OCI-LY7 (cell line): ENCODE measurements at regions not wholly inside any gene's neighbourhood (a gene's known extent, or its start where the extent isn't known, plus 50 kb on each side); places are given as distances from the start of the nearest gene placed in this dataset.

Source experiments
- BruUV-seq: library from RNA; stranded (reverse); fragments of 400-500 nt; replicated peaks from 2 replicates; lab custom pipeline; 2021; lab: Mats Ljungman, UMichigan
- CTCF ChIA-PET: fragments of 300-600 bp; sonication (Branson Sonifier 250); formaldehyde crosslinking; loops from one replicate; lab custom pipeline; 2022; ENCODE audit warnings: antibody characterized with exemption; ENCODE audit not compliant: unreplicated experiment; lab: Charles Lee
- POLR2A ChIA-PET: fragments of 300-600 bp; sonication (Branson Sonifier 250); formaldehyde crosslinking; loops from one replicate; lab custom pipeline; 2022; ENCODE audit warnings: antibody characterized with exemption; lab: Charles Lee
- DNase-seq: peaks from one replicate; pipeline ENCODE4 v3.0.0-alpha.2; 2015; ENCODE audit warnings: low spot score
- H2AFZ ChIP-seq: fragments of 200-600 bp; sonication (generic), shearing (Covaris generic); 2 replicates; pipeline ENCODE4 v1.6.1; 2014; ENCODE audit warnings: mild to moderate bottlenecking, antibody characterized with exemption, low read length, moderate library complexity
- H3K27ac ChIP-seq: fragments of 200-600 bp; sonication (generic); 2 replicates; pipeline ENCODE4 v1.5.1; 2014; ENCODE audit warnings: mixed run types, low read depth, mild to moderate bottlenecking, moderate library complexity, low read length, inconsistent platforms; ENCODE audit not compliant: poor library complexity, severe bottlenecking
- H3K36me3 ChIP-seq: fragments of 200-600 bp; sonication (generic); 2 replicates; pipeline ENCODE4 v1.6.1; 2014; ENCODE audit warnings: mild to moderate bottlenecking, antibody characterized with exemption, low read length, moderate library complexity, mixed read lengths; ENCODE audit not compliant: insufficient read depth
- H3K4me1 ChIP-seq: fragments of 200-600 bp; sonication (generic); 2 replicates; pipeline ENCODE4 v1.5.1; 2014; ENCODE audit warnings: mild to moderate bottlenecking, low read length; ENCODE audit not compliant: insufficient read depth, poor library complexity, severe bottlenecking
- H3K4me2 ChIP-seq: fragments of 200-600 bp; sonication (generic); 2 replicates; pipeline ENCODE4 v1.6.1; 2014; ENCODE audit warnings: mild to moderate bottlenecking, low read length
- H3K4me3 ChIP-seq: fragments of 200-600 bp; sonication (generic); 2 replicates; pipeline ENCODE4 v1.5.1; 2014; ENCODE audit warnings: mild to moderate bottlenecking, low read depth, low read length; ENCODE audit not compliant: poor library complexity, severe bottlenecking
- H3K79me2 ChIP-seq: fragments of 200-600 bp; sonication (generic); 2 replicates; pipeline ENCODE4 v1.6.1; 2016; ENCODE audit warnings: low read depth, mild to moderate bottlenecking, low read length, moderate library complexity, mixed read lengths; ENCODE audit not compliant: insufficient read depth
- H3K9me2 ChIP-seq: fragments of 200-600 bp; sonication (generic); 2 replicates; pipeline ENCODE4 v1.6.1; 2016; ENCODE audit warnings: mild to moderate bottlenecking, low read length, mixed read lengths; ENCODE audit not compliant: insufficient read depth
- H3K9me3 ChIP-seq: fragments of 200-600 bp; sonication (generic); 2 replicates; pipeline ENCODE4 v1.6.1; 2014; ENCODE audit warnings: mild to moderate bottlenecking, mixed run types, low read length, mixed read lengths
- H4K20me1 ChIP-seq: fragments of 200-600 bp; sonication (generic); 2 replicates; pipeline ENCODE4 v1.6.1; 2014; ENCODE audit warnings: mild to moderate bottlenecking, antibody characterized with exemption, low read length, moderate library complexity, mixed read lengths; ENCODE audit not compliant: insufficient read depth
- CTCF ChIP-seq: fragments of 200-600 bp; sonication (generic); conservative IDR thresholded peaks from 2 replicates; pipeline ENCODE4 v1.5.1; 2014; ENCODE audit warnings: mild to moderate bottlenecking, antibody characterized with exemption, low read length, moderate library complexity, mixed read lengths
- EZH2phosphoT487 ChIP-seq: fragments of 200-600 bp; sonication (generic); IDR thresholded peaks from 2 replicates; pipeline ENCODE4 v1.6.1; 2018; ENCODE audit warnings: low read depth, borderline replicate concordance, mild to moderate bottlenecking, mixed run types, antibody characterized with exemption, low read length, moderate library complexity, mixed read lengths
- intact Hi-C: fragments of 100-400 bp; cut with micrococcal nuclease; formaldehyde crosslinking; loops from one replicate; pipeline ENCODE4 v1.10.0; 2022; ENCODE audit not compliant: unreplicated experiment

GRCh38 chr10:28783087-28783486 is 105.8 kb downstream of the BAMBI start:
- intact Hi-C loops = no loop called here
- no peak for TF ChIP-seq CTCF
- TF ChIP-seq EZH2phosphoT487 = no peak
- Histone ChIP-seq H2AFZ (no peak overlapping the region), H3K4me2 (no peak overlapping the region), H3K9me3 (no peaks in the 10 kb centered on the region), H3K27ac (no peak overlapping the region), H3K4me1 (no peaks in the 10 kb centered on the region), H4K20me1 (no peaks in the 10 kb centered on the region), H3K79me2 (no peaks in the 10 kb centered on the region), H3K9me2 (no peaks in the 10 kb centered on the region), H3K36me3 (no peaks in the 10 kb centered on the region), H3K4me3 (no peak overlapping the region)
- DNase-seq = no peak
- ChIA-PET CTCF (no interaction called here), POLR2A (interaction anchor here (0.7 kb wide), 1 partner anchor 23 kb away, joined by 4 read pairs; no protein-coding TSS in a partner anchor)
- BruUV-seq = no TSS peak

- no peak for TF ChIP-seq CTCF
- no peak overlapping the region for H3K4me3 ChIP-seq
- no peak overlapping the region for H3K4me2 ChIP-seq
- H2AFZ ChIP-seq = no peak overlapping the region
- POLR2A ChIA-PET = no interaction called here
- H3K9me3 ChIP-seq = no peaks in the 10 kb centered on the region
- CTCF ChIA-PET = no interaction called here
- no peaks in the 10 kb centered on the region for H4K20me1 ChIP-seq
- no peaks in the 10 kb centered on the region for H3K79me2 ChIP-seq
- intact Hi-C loops = no loop called here
- no peak overlapping the region for H3K27ac ChIP-seq
- no peaks in the 10 kb centered on the region for H3K9me2 ChIP-seq
- H3K4me1 ChIP-seq = no peaks in the 10 kb centered on the region
- no TSS peak for BruUV-seq
- DNase-seq = no peak
- no peaks in the 10 kb centered on the region for H3K36me3 ChIP-seq
Observed at GRCh38 chr10:28785018-28785417, 107.7 kb downstream of the BAMBI start.

GRCh38 chr10:28788252-28788651 is 110.9 kb downstream of the BAMBI start:
- intact Hi-C loops = no loop called here
- no peak overlapping the region for H3K4me3 ChIP-seq
- no peaks in the 10 kb centered on the region for H3K79me2 ChIP-seq
- ChIA-PET POLR2A (no interaction called here), CTCF (no interaction called here)
- no peaks in the 10 kb centered on the region for H3K4me1 ChIP-seq
- DNase-seq = no peak
- no peak overlapping the region for H2AFZ ChIP-seq
- no peak overlapping the region for H3K27ac ChIP-seq
- H3K36me3 ChIP-seq = no peaks in the 10 kb centered on the region
- no peaks in the 10 kb centered on the region for H3K9me3 ChIP-seq
- TF ChIP-seq CTCF (no peak), EZH2phosphoT487 (no peak)
- no peak overlapping the region for H3K4me2 ChIP-seq
- no peaks in the 10 kb centered on the region for H3K9me2 ChIP-seq
- no TSS peak for BruUV-seq
- H4K20me1 ChIP-seq = no peaks in the 10 kb centered on the region
